ENCODE measurements at regions not wholly inside any gene's neighbourhood (a gene's known extent, or its start where the extent isn't known, plus 50 kb on each side); places are given as distances from the start of the nearest gene placed in this dataset.

DNA sequence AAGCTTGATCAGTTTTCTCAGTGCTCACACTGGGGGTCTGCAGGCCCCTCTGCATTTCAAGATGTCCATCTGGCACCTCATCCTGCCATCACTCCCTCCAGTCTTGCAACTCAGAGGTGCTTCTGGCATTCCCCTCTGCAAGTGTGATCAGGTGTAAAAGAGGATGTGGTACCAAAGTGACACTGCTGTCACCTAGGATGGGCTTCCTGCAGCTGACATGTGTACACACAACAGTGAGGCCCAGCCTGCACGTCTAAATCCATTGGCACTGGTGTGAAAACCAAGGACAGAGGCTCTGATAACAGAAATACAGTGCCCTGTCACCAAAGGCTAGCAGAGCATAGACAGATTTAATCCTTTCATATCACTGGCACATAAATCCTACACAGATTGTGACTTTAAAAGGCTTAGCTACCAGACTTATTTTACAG lies 162.5 kb upstream of the CELF2 start:
- TF ChIP-seq CTCF (conservative IDR thresholded peaks at IDR 0.05; ENCODE audit: low read depth, low read length), result no peak
- DNase-seq (ENCODE audit: low read depth), result no peak
- H3K4me3 ChIP-seq (ENCODE audit: low read depth, low read length), result no peak overlapping the region

- TF ChIP-seq CTCF (conservative IDR thresholded peaks at IDR 0.05; ENCODE audit: low read depth, low read length), result no peak
- DNase-seq (ENCODE audit: low read depth), result no peak
These were observed 157.2 kb upstream of the CELF2 start for GRCh38 chr10:10860455-10860976.

DNA sequence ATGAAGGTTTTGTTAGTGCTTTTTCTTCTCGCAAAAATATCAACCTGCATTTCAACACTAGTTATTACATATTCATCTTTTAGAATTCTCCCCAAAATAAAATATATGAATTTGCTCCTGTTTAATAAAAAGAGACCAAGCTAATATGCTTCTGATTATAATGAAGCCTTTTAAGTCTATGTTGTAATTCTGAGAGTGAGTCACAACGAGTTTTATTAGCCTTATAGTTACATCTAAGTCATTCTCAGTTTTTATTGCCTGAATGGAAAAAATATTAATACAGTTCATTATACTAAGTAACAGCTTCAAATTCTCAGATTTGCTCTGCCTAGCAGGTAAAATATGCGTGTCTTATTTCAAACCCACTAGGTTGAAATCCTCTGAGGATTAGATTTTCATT lies 152.4 kb upstream of the CELF2 start:
- DNase-seq (ENCODE audit: low read depth), result no peak
- H3K4me3 ChIP-seq (ENCODE audit: low read depth, low read length), result no peak overlapping the region
- TF ChIP-seq CTCF (conservative IDR thresholded peaks at IDR 0.05; ENCODE audit: low read depth, low read length), result no peak

More at GRCh38 chr10:10860455-10860976, 157.2 kb upstream of the CELF2 start:
- H3K4me3 ChIP-seq (ENCODE audit: low read depth, low read length), result no peak overlapping the region

- no peak for DNase-seq (ENCODE audit: low read depth)
- no peak overlapping the region for H3K4me3 ChIP-seq (ENCODE audit: low read depth, low read length)
- TF ChIP-seq CTCF (conservative IDR thresholded peaks at IDR 0.05; ENCODE audit: low read depth, low read length), result no peak
These were observed 151.8 kb upstream of the CELF2 start for GRCh38 chr10:10865913-10866312.

DNA sequence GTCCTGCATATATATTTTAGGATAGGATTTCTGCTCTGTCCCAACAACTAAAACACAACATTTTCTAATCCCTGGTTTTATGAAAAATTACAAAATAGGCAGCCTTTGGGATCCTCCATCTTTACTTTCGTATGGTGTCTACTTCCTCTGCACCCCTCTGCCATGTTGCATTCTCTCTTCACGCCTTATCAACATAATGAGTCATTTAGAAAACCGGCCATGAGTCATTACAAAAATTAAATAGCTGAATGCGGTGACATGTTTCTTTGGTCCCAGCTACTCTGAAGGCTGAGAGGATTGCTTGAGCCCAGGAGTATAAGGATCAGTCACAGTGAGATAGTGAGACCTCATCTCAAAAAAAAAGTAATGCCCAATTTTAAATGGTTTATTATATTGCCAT lies 148.1 kb upstream of the CELF2 start:
- H3K4me3 ChIP-seq (ENCODE audit: low read depth, low read length), result no peak overlapping the region
- TF ChIP-seq CTCF (conservative IDR thresholded peaks at IDR 0.05; ENCODE audit: low read depth, low read length), result no peak
- peak; percentile 39 for DNase-seq (ENCODE audit: low read depth)

DNA sequence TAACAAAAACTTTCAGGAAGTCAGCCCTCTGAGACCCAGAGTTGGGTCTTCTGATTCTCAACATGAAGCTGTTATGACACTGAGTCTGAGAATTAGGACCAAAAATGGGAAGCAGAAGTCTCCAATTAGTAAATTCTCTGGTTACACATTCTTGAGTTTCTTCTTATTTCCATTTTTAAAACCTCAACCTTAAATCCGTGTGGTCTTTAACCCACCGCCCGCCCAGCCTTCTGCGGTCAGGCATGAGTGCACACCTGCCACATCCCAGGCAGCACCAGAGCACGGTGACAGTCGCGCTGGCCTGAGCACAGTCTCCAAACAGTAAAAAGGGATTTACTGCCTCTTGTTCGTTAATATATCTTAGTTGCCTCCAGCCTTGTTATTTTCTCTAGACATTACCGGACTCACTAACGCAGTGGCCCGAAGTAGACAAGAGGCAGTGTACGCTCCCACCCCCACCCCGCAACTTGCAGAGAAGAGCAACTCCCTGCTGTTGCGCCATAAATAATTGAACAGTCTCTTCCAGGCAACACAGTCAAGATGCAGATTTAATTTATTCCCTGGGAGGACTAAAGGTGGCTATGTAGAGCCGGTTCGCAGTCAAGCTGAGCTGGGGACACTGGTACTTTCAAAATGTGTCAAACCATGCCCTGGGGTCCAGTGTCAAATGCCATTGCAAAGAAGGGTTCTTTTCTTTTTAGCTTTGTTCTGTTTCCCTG lies 147.0 kb upstream of the CELF2 start:
- DNase-seq (ENCODE audit: low read depth), result peak; percentile 14
- H3K4me3 ChIP-seq (ENCODE audit: low read depth, low read length), result no peak overlapping the region
- TF ChIP-seq CTCF (conservative IDR thresholded peaks at IDR 0.05; ENCODE audit: low read depth, low read length), result no peak

- no peak overlapping the region for H3K4me3 ChIP-seq (ENCODE audit: low read depth, low read length)
- no peak for DNase-seq (ENCODE audit: low read depth)
- no peak for TF ChIP-seq CTCF (conservative IDR thresholded peaks at IDR 0.05; ENCODE audit: low read depth, low read length)
These were observed 146.3 kb upstream of the CELF2 start for GRCh38 chr10:10871352-10871751.

All from choroid plexus epithelial cell (primary cell).